HCT116 (cell line): ENCODE measurements at regions not wholly inside any gene's neighbourhood (a gene's known extent, or its start where the extent isn't known, plus 50 kb on each side); places are given as distances from the start of the nearest gene placed in this dataset.

Source experiments
- ATAC-seq: fragments of 200-7000 bp; cut with Tn5 transposase; 2 replicates; pipeline ENCODE4 v1.9.1; 2020; ENCODE audit warnings: mild to moderate bottlenecking, moderate library complexity
- BruUV-seq: library from RNA; stranded (reverse); fragments of 400-500 nt; replicated peaks from 2 replicates; lab custom pipeline; 2021; lab: Mats Ljungman, UMichigan
- CTCF ChIA-PET: fragments of 300-600 bp; sonication (Branson Sonifier 250); formaldehyde crosslinking; loops from one replicate; lab custom pipeline; 2021; ENCODE audit warnings: antibody characterized with exemption; lab: Charles Lee
- POLR2A ChIA-PET: fragments of 300-600, 350-600 bp; sonication (Branson Sonifier 250); formaldehyde crosslinking; loops from one replicate; lab custom pipeline; 2021; ENCODE audit warnings: antibody characterized with exemption; lab: Charles Lee
- RAD21 ChIA-PET, 2 experiments: fragments of 300-600 bp; sonication (Branson Sonifier 250); formaldehyde crosslinking; loops; one replicate each; lab custom pipeline; 2023; ENCODE audit warnings: low total read pairs in 2 of 2; ENCODE audit not compliant: uncharacterized antibody in 2 of 2, unreplicated experiment in 2 of 2, low non-redundant PET in 1 of 2; lab: Charles Lee
- DNase-seq: peaks from one replicate; pipeline ENCODE4 v3.0.0-alpha.2; 2010; ENCODE audit warnings: low read depth, low spot score
- H2AFZ ChIP-seq: fragments of 200-600 bp; shearing (Covaris generic), sonication (generic); 2 replicates; pipeline ENCODE4 v1.6.1; 2017; ENCODE audit warnings: low read depth, mixed run types, mixed read lengths, antibody characterized with exemption, low read length; ENCODE audit not compliant: poor library complexity, severe bottlenecking
- H3K27ac ChIP-seq: 2 replicates; pipeline ENCODE4 v1.5.1; 2012; ENCODE audit warnings: low read depth, low read length
- H3K27me3 ChIP-seq: fragments of 200-600 bp; sonication (generic); 2 replicates; pipeline ENCODE4 v1.6.1; 2016; ENCODE audit warnings: mixed run types, low read length, mixed read lengths; ENCODE audit not compliant: insufficient read depth
- H3K36me3 ChIP-seq, 2 experiments: fragments of 200-500 bp in 1 of 2; fragments of 200-600 bp in 1 of 2; sonication (Bioruptor generic) in 1 of 2; sonication (generic) in 1 of 2; 2 replicates each; pipeline versions ENCODE4 v1.5.1 to v1.6.1; 2014 to 2016; ENCODE audit warnings: low read length in 2 of 2, inconsistent platforms in 1 of 2, mixed read lengths in 1 of 2, mixed run types in 1 of 2; ENCODE audit not compliant: insufficient read depth in 2 of 2, control insufficient read depth in 1 of 2
- H3K4me1 ChIP-seq, 2 experiments: fragments of 200-600 bp in 1 of 2; sonication (generic) in 1 of 2; 2 replicates each; pipeline versions ENCODE4 v1.5.1 to v1.6.1; 2012 to 2017; ENCODE audit warnings: low read length in 2 of 2, inconsistent platforms in 1 of 2, mild to moderate bottlenecking in 1 of 2, mixed read lengths in 1 of 2, mixed run types in 1 of 2, moderate library complexity in 1 of 2; ENCODE audit not compliant: insufficient read depth in 2 of 2, control insufficient read depth in 1 of 2
- H3K4me2 ChIP-seq: fragments of 200-600 bp; sonication (generic); 2 replicates; pipeline ENCODE4 v1.6.1; 2017; ENCODE audit warnings: mixed run types, low read length, mixed read lengths
- H3K4me3 ChIP-seq, 2 experiments: fragments of 200-600 bp in 1 of 2; sonication (generic) in 1 of 2; replicated peaks in 1 of 2; 2 replicates each; pipeline ENCODE4 v1.5.1; 2011 to 2016; ENCODE audit warnings: low read length in 2 of 2, control low read depth in 1 of 2, low read depth in 1 of 2, mild to moderate bottlenecking in 1 of 2, mixed read lengths in 1 of 2, mixed run types in 1 of 2
- H3K79me2 ChIP-seq: fragments of 200-600 bp; sonication (generic); 2 replicates; pipeline ENCODE4 v1.6.1; 2017; ENCODE audit warnings: mild to moderate bottlenecking, mixed run types, low read length, moderate library complexity, mixed read lengths; ENCODE audit not compliant: insufficient read depth
- H3K9ac ChIP-seq: fragments of 200-600 bp; sonication (generic); 2 replicates; pipeline ENCODE4 v1.6.1; 2016; ENCODE audit warnings: low read length, mixed read lengths
- H3K9me2 ChIP-seq: fragments of 200-600 bp; sonication (generic), shearing (Covaris generic); 2 replicates; pipeline ENCODE4 v1.6.1; 2017; ENCODE audit warnings: mixed run types, mild to moderate bottlenecking, moderate library complexity; ENCODE audit not compliant: insufficient read depth
- H3K9me3 ChIP-seq, 2 experiments: fragments of 200-500 bp in 1 of 2; fragments of 200-600 bp in 1 of 2; sonication (Bioruptor generic) in 1 of 2; sonication (generic) in 1 of 2; 2 replicates each; pipeline ENCODE4 v1.6.1; 2014 to 2017; ENCODE audit warnings: low read length in 2 of 2, mixed read lengths in 2 of 2, inconsistent platforms in 1 of 2, low read depth in 1 of 2, mild to moderate bottlenecking in 1 of 2, mixed run types in 1 of 2, moderate library complexity in 1 of 2; ENCODE audit not compliant: control insufficient read depth in 1 of 2, insufficient read depth in 1 of 2
- H4K20me1 ChIP-seq: fragments of 200-600 bp; sonication (generic), shearing (Covaris generic); 2 replicates; pipeline ENCODE4 v1.6.1; 2017; ENCODE audit warnings: mixed run types, mild to moderate bottlenecking, moderate library complexity; ENCODE audit not compliant: insufficient read depth
- CBX3 ChIP-seq: IDR thresholded peaks from 2 replicates; pipeline ENCODE4 v1.6.1; 2012; ENCODE audit warnings: low read depth
- CEBPB ChIP-seq: IDR thresholded peaks from 2 replicates; pipeline ENCODE4 v1.6.1; 2012; ENCODE audit warnings: low read depth
- EGR1 ChIP-seq: IDR thresholded peaks from 2 replicates; pipeline ENCODE4 v1.6.1; 2012; ENCODE audit warnings: low read depth
- EZH2phosphoT487 ChIP-seq: fragments of 200-600 bp; IDR thresholded peaks from 2 replicates; pipeline ENCODE4 v1.6.1; 2018; ENCODE audit warnings: antibody characterized with exemption, borderline replicate concordance
- FOSL1 ChIP-seq: IDR thresholded peaks from 2 replicates; pipeline ENCODE4 v1.6.1; 2012; ENCODE audit warnings: low read depth
- JUND ChIP-seq: IDR thresholded peaks from 2 replicates; pipeline ENCODE4 v1.6.1; 2012
- POLR2AphosphoS5 ChIP-seq: IDR thresholded peaks from 2 replicates; pipeline ENCODE4 v1.6.1; 2011; ENCODE audit warnings: mild to moderate bottlenecking, low read depth, low read length, moderate library complexity
- RAD21 ChIP-seq: IDR thresholded peaks from 2 replicates; pipeline ENCODE4 v1.6.1; 2012; ENCODE audit warnings: low read depth, mild to moderate bottlenecking
- SP1 ChIP-seq: IDR thresholded peaks from 2 replicates; pipeline ENCODE4 v1.6.1; 2012; ENCODE audit warnings: low read depth
- TCF7L2 ChIP-seq: IDR thresholded peaks from 2 replicates; pipeline ENCODE4 v1.7.0; 2011; ENCODE audit warnings: borderline replicate concordance, inconsistent platforms; ENCODE audit not compliant: insufficient read depth, insufficient read length; ENCODE audit errors: extremely low read depth
- ZFX ChIP-seq: fragments of 450-650 bp; IDR thresholded peaks from 2 replicates; pipeline ENCODE4 v1.6.1; 2017
- intact Hi-C: fragments of 100-400 bp; cut with micrococcal nuclease; formaldehyde crosslinking; loops from 2 replicates; pipeline ENCODE4 v1.10.0; 2022
- TF ChIP-seq, protein P1 (sequence below), 3 experiments: fragments of 200-600 bp in 1 of 3; sonication (generic) in 1 of 3; IDR thresholded peaks in 2 of 3; conservative IDR thresholded peaks in 1 of 3; 2 replicates each; pipeline ENCODE4 v1.5.1; 2012 to 2017; ENCODE audit warnings: low read depth in 2 of 3, low read length in 2 of 3, antibody characterized with exemption in 1 of 3, borderline replicate concordance in 1 of 3, control low read depth in 1 of 3, mild to moderate bottlenecking in 1 of 3, mixed read lengths in 1 of 3, mixed run types in 1 of 3, moderate library complexity in 1 of 3; ENCODE audit not compliant: insufficient read depth in 1 of 3
- TF ChIP-seq, protein P2 (sequence below): IDR thresholded peaks from 2 replicates; pipeline ENCODE4 v1.6.1; 2012; ENCODE audit warnings: low read depth
- TF ChIP-seq, protein P3 (sequence below): IDR thresholded peaks from 2 replicates; pipeline ENCODE4 v1.6.1; 2011; ENCODE audit warnings: mild to moderate bottlenecking, low read length, moderate library complexity; ENCODE audit not compliant: insufficient replicate concordance; ENCODE audit errors: extremely low read depth

DNA sequence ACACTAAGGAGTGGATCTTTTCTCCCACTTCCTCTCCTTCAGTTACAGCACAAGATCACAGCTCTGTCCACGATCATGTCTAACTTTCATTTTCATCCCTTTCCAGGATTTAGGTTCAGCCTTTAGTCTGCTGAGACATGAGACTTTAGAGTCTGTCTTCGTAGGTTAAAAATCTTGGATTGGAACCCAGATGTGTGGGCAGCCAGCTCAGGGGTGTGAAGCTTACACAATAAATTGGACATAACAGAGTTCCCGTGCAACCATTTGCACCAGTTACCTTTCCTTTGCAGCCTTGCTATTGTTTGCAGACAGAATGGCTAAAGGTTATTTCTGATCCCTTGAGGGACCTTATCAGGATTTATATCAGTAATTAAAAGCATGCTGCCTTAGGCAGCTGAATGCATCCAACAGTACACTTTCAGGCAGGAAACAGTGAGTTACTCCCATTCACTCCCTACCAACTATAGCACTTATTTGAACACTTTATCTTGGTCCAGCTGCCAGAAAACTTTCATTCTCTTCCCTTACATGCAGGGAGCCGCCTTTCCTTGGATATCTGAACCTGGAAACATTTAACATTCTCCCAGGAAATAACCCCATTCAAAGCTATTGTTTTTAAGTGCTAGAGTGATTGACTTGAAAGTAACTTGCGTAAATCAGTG, 87.3 kb downstream of the TMEM100 start:
- POLR2A ChIA-PET = no interaction called here

DNA sequence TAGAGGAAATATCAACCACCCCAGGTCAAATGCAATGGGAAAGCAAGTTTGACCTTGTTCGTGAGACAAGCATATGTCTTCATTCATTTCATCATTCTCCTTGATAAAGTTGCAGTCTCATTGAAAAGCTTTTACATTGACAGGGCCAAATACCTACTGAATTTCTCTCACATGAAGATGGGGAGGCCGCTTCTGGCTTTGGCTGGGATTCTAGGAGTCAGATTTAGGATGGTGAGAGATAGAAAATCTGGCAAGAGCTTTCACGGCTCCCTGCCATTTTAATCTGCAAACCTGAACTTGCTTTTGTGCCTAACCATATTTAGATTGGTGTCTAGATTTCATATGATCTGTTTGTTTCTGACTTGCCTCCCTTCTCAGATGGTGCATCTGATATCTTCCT, 88.0 kb downstream of the TMEM100 start:
- Histone ChIP-seq H4K20me1 (no peaks in the 10 kb centered on the region), H3K79me2 (no peaks in the 10 kb centered on the region), H3K9me3 (no peaks in the 10 kb centered on the region), H3K9ac (no peak overlapping the region), H3K9me2 (no peaks in the 10 kb centered on the region), H3K36me3 (no peaks in the 10 kb centered on the region), H3K4me2 (no peak overlapping the region), H3K4me1 (no peaks in the 10 kb centered on the region), H3K27me3 (peaks cover 67% of the 10 kb centered on the region), H3K4me3 (no peak overlapping the region), H3K27ac (no peak overlapping the region), H2AFZ (no peak overlapping the region)
- ATAC-seq = no peak
- no TSS peak for BruUV-seq
- RAD21 ChIA-PET = no interaction called here
- CTCF ChIA-PET = no interaction called here
- POLR2A ChIA-PET = no interaction called here
- intact Hi-C loops = no loop called here
- DNase-seq = no peak
- TF ChIP-seq, protein P1, sequence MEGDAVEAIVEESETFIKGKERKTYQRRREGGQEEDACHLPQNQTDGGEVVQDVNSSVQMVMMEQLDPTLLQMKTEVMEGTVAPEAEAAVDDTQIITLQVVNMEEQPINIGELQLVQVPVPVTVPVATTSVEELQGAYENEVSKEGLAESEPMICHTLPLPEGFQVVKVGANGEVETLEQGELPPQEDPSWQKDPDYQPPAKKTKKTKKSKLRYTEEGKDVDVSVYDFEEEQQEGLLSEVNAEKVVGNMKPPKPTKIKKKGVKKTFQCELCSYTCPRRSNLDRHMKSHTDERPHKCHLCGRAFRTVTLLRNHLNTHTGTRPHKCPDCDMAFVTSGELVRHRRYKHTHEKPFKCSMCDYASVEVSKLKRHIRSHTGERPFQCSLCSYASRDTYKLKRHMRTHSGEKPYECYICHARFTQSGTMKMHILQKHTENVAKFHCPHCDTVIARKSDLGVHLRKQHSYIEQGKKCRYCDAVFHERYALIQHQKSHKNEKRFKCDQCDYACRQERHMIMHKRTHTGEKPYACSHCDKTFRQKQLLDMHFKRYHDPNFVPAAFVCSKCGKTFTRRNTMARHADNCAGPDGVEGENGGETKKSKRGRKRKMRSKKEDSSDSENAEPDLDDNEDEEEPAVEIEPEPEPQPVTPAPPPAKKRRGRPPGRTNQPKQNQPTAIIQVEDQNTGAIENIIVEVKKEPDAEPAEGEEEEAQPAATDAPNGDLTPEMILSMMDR (IDR thresholded peaks at IDR 0.05 in 2 of 3, conservative IDR thresholded peaks at IDR 0.05 in 1 of 3; ENCODE audit: borderline replicate concordance in 1 of 3, insufficient read depth in 1 of 3, low read depth in 2 of 3, low read length in 2 of 3) = no peak
- TF ChIP-seq, protein P2, sequence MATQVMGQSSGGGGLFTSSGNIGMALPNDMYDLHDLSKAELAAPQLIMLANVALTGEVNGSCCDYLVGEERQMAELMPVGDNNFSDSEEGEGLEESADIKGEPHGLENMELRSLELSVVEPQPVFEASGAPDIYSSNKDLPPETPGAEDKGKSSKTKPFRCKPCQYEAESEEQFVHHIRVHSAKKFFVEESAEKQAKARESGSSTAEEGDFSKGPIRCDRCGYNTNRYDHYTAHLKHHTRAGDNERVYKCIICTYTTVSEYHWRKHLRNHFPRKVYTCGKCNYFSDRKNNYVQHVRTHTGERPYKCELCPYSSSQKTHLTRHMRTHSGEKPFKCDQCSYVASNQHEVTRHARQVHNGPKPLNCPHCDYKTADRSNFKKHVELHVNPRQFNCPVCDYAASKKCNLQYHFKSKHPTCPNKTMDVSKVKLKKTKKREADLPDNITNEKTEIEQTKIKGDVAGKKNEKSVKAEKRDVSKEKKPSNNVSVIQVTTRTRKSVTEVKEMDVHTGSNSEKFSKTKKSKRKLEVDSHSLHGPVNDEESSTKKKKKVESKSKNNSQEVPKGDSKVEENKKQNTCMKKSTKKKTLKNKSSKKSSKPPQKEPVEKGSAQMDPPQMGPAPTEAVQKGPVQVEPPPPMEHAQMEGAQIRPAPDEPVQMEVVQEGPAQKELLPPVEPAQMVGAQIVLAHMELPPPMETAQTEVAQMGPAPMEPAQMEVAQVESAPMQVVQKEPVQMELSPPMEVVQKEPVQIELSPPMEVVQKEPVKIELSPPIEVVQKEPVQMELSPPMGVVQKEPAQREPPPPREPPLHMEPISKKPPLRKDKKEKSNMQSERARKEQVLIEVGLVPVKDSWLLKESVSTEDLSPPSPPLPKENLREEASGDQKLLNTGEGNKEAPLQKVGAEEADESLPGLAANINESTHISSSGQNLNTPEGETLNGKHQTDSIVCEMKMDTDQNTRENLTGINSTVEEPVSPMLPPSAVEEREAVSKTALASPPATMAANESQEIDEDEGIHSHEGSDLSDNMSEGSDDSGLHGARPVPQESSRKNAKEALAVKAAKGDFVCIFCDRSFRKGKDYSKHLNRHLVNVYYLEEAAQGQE = no peak
- TF ChIP-seq RAD21 (no peak), CEBPB (no peak), FOSL1 (no peak), POLR2AphosphoS5 (no peak), SP1 (no peak), JUND (no peak), TCF7L2 (no peak), CBX3 (no peak), EZH2phosphoT487 (no peak)
- TF ChIP-seq, protein P3, sequence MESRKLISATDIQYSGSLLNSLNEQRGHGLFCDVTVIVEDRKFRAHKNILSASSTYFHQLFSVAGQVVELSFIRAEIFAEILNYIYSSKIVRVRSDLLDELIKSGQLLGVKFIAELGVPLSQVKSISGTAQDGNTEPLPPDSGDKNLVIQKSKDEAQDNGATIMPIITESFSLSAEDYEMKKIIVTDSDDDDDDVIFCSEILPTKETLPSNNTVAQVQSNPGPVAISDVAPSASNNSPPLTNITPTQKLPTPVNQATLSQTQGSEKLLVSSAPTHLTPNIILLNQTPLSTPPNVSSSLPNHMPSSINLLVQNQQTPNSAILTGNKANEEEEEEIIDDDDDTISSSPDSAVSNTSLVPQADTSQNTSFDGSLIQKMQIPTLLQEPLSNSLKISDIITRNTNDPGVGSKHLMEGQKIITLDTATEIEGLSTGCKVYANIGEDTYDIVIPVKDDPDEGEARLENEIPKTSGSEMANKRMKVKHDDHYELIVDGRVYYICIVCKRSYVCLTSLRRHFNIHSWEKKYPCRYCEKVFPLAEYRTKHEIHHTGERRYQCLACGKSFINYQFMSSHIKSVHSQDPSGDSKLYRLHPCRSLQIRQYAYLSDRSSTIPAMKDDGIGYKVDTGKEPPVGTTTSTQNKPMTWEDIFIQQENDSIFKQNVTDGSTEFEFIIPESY = no peak

More for the DNA sequence above, 87.3 kb downstream of the TMEM100 start:
- ChIA-PET RAD21 (no interaction called here), CTCF (no interaction called here)
- peaks cover 64% of the 10 kb centered on the region for H3K27me3 ChIP-seq
- no peak overlapping the region for H3K4me2 ChIP-seq
- no peak overlapping the region for H3K4me3 ChIP-seq
- H3K79me2 ChIP-seq = no peaks in the 10 kb centered on the region
- H3K9me2 ChIP-seq = no peaks in the 10 kb centered on the region
- no peak overlapping the region for H2AFZ ChIP-seq
- no peaks in the 10 kb centered on the region for H3K9me3 ChIP-seq
- no peak overlapping the region for H3K27ac ChIP-seq
- DNase-seq (no peak), ATAC-seq (no peak)
- no peak overlapping the region for H3K9ac ChIP-seq
- H4K20me1 ChIP-seq = no peaks in the 10 kb centered on the region
- no peaks in the 10 kb centered on the region for H3K36me3 ChIP-seq
- TF ChIP-seq EGR1 (no peak), ZFX (no peak)
- H3K4me1 ChIP-seq = no peaks in the 10 kb centered on the region
- no TSS peak for BruUV-seq
- intact Hi-C loops = no loop called here
